RKO (cell line): ENCODE measurements at regions not wholly inside any gene's neighbourhood (a gene's known extent, or its start where the extent isn't known, plus 50 kb on each side); places are given as distances from the start of the nearest gene placed in this dataset.

Source experiments
- DNase-seq: peaks from one replicate; pipeline ENCODE4 v3.0.0-alpha.2; 2016; ENCODE audit warnings: low spot score

DNA sequence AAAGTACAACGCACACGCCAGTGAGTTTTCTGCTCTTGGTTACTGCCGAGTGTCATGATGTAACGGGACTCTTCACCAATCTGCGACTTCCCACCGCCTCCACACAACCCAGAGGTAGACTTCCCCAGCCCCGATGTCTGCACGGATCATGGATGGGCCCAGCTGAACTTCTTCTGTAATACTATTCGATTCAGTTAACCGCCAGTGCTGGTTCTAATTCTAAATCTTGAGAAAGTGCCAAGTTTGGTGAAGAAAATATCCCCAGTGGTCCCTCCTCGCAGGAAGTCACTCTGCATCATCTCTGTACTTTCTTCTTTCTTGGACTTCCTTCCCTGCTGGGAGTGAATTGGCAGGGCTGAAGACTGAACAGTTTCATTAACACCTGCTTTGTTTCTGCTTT is 77.6 kb upstream of the SLC35F4 start:
- DNase-seq = no peak

- DNase-seq = no peak
Measured at GRCh38 chr14:57943038-57943437, 77.1 kb upstream of the SLC35F4 start.

- DNase-seq = no peak
Measured at GRCh38 chr14:57939084-57939483, 73.2 kb upstream of the SLC35F4 start.

DNA sequence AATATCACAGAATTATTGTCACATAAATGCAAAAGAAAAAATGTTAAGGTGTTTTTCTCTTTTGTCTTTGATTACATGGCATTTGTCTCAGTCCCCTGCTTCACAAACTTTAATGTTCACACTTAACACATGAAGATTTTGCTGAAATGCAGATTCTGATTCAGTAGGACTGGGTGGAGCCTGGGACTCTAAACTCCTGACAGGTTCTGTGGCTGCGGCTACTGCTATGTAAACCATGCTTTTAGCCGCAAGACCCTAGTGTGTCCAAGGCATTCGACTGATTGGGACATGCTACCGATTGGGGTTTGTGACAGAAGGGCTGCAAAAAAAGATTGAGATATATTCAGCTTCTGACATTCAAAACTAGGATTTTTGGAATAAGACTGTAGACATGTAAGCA is 72.6 kb upstream of the SLC35F4 start:
- DNase-seq = no peak

GRCh38 chr14:57937676-57938075 is 71.8 kb upstream of the SLC35F4 start:
- no peak for DNase-seq

- no peak for DNase-seq
Measured at GRCh38 chr14:57933349-57933748, 67.5 kb upstream of the SLC35F4 start.

GRCh38 chr14:57930241-57930975 is 64.5 kb upstream of the SLC35F4 start:
- no peak for DNase-seq

GRCh38 chr14:57928732-57929131 is 62.8 kb upstream of the SLC35F4 start:
- no peak for DNase-seq

DNA sequence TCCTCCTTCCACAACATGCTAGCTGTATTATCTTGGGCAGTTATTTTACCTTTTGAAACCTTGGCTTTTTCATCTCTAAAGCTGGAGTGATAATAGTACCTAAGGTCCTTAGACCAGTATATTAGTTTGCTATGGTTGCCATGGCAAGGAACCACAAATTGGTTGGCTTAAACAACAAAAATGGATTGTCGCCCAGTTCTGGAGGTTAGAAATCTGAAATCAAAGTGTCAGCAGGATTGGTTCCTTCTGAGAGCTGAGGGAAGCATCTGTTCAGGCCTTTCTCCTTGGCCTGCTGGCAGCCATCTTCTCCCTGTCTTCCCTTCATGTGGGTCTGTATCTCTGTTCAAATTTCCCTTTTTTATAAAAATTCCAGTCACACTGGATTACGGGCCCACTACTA is 55.5 kb upstream of the SLC35F4 start:
- DNase-seq = no peak

DNA sequence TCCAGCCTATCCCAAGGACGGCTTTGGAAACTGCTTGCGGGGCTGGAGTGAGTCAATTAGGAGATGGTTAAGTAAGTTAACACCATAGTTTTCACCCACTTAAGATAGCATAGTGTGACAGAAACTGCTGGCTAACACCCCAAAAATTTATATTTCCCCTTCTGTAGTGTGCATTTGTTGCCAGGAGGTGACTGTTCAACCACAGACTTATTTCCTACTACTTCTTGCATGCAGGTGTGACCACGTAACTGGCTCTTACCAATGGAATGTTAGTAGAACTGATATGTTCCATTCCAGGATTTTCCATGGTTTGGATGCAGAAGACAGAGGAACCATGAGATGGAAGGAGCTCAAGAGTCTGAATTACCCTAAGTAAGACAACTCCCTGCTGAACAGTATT is 52.9 kb upstream of the SLC35F4 start:
- peak; percentile 2 for DNase-seq
